MCF 10A (cell line): ENCODE measurements at regions not wholly inside any gene's neighbourhood (a gene's known extent, or its start where the extent isn't known, plus 50 kb on each side); places are given as distances from the start of the nearest gene placed in this dataset.

ENCODE experiments used
- BruUV-seq: library from RNA; stranded (reverse); fragments of 400-500 nt; replicated peaks from 2 replicates; lab custom pipeline; 2021; lab: Mats Ljungman, UMichigan
- CTCF ChIA-PET: fragments of 300-600 bp; sonication (Branson Sonifier 250); formaldehyde crosslinking; extraction: SDS; loops from one replicate; lab custom pipeline; 2021; ENCODE audit warnings: antibody characterized with exemption, inconsistent platforms; lab: Yijun Ruan, JAX
- POLR2A ChIA-PET: fragments of 300-600, 350-650 bp; sonication (Branson Sonifier 250); formaldehyde crosslinking; extraction: SDS; loops from one replicate; lab custom pipeline; 2020; ENCODE audit warnings: antibody characterized with exemption, inconsistent platforms; lab: Yijun Ruan, JAX
- DNase-seq: peaks from one replicate; pipeline ENCODE4 v3.0.0-alpha.2; 2018; ENCODE audit not compliant: unreplicated experiment
- H3K27ac Mint-ChIP-seq: one replicate; pipeline ENCODE4 v1.8.0; 2022; ENCODE audit warnings: mild to moderate bottlenecking, low read depth, mixed read lengths; ENCODE audit not compliant: unreplicated experiment
- H3K27me3 Mint-ChIP-seq: one replicate; pipeline ENCODE4 v1.8.0; 2022; ENCODE audit warnings: mixed read lengths; ENCODE audit not compliant: insufficient read depth, unreplicated experiment
- H3K36me3 Mint-ChIP-seq: one replicate; pipeline ENCODE4 v1.8.0; 2022; ENCODE audit warnings: mild to moderate bottlenecking, moderate library complexity, mixed read lengths; ENCODE audit not compliant: insufficient read depth, unreplicated experiment
- H3K4me1 Mint-ChIP-seq: one replicate; pipeline ENCODE4 v1.8.0; 2022; ENCODE audit warnings: mixed read lengths; ENCODE audit not compliant: insufficient read depth, unreplicated experiment
- H3K4me3 Mint-ChIP-seq: one replicate; pipeline ENCODE4 v1.8.0; 2022; ENCODE audit warnings: mild to moderate bottlenecking, moderate library complexity, mixed read lengths; ENCODE audit not compliant: unreplicated experiment
- H3K9me3 Mint-ChIP-seq: one replicate; pipeline ENCODE4 v1.8.0; 2022; ENCODE audit warnings: mixed read lengths; ENCODE audit not compliant: unreplicated experiment
- intact Hi-C: fragments of 100-400 bp; cut with micrococcal nuclease; formaldehyde crosslinking; loops from 2 replicates; pipeline ENCODE4 v1.14.1; 2022
- TF ChIP-seq, protein P1 (sequence below): fragments of 200-600 bp; IDR thresholded peaks from one replicate; pipeline ENCODE4 v1.8.0; 2022; ENCODE audit warnings: antibody characterized with exemption, mild to moderate bottlenecking; ENCODE audit not compliant: unreplicated experiment

DNA sequence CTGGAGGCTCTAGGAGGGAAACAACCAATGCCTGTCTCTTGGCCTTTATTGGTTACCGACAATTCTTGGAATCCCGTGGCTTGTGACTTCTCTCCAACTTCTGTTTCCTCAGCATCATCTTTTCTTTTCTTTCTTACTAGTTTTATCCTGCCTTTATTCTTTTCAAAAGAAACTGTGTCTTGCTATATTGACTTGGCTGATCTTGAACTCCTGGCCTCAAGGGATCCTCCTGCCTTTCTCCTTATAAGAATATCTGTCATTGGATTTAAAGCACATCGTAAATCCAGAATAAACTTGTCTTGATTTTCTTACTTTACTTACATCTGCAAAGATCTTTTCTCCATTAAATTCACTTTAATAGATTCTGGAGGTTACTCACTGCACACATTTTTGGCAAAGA lies 49.9 kb upstream of the UGT2B10 start:
- TF ChIP-seq, protein P1, sequence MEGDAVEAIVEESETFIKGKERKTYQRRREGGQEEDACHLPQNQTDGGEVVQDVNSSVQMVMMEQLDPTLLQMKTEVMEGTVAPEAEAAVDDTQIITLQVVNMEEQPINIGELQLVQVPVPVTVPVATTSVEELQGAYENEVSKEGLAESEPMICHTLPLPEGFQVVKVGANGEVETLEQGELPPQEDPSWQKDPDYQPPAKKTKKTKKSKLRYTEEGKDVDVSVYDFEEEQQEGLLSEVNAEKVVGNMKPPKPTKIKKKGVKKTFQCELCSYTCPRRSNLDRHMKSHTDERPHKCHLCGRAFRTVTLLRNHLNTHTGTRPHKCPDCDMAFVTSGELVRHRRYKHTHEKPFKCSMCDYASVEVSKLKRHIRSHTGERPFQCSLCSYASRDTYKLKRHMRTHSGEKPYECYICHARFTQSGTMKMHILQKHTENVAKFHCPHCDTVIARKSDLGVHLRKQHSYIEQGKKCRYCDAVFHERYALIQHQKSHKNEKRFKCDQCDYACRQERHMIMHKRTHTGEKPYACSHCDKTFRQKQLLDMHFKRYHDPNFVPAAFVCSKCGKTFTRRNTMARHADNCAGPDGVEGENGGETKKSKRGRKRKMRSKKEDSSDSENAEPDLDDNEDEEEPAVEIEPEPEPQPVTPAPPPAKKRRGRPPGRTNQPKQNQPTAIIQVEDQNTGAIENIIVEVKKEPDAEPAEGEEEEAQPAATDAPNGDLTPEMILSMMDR, result no peak
- H3K9me3 Mint-ChIP-seq, result no peaks in the 10 kb centered on the region
- no peaks in the 10 kb centered on the region for H3K36me3 Mint-ChIP-seq
- no TSS peak for BruUV-seq
- H3K27me3 Mint-ChIP-seq, result no peaks in the 10 kb centered on the region
- ChIA-PET POLR2A (no interaction called here), CTCF (no interaction called here)
- intact Hi-C loops, result no loop called here
- H3K4me1 Mint-ChIP-seq, result no peaks in the 10 kb centered on the region
- no peak for DNase-seq
- no peak overlapping the region for H3K27ac Mint-ChIP-seq
- H3K4me3 Mint-ChIP-seq, result no peak overlapping the region
